HG02970 (cell line): ENCODE measurements at regions not wholly inside any gene's neighbourhood (a gene's known extent, or its start where the extent isn't known, plus 50 kb on each side); places are given as distances from the start of the nearest gene placed in this dataset.

ENCODE experiments used
- ATAC-seq: cut with Tn5 transposase; IDR thresholded peaks from one replicate; pipeline ENCODE4 v1.9.1; 2021; ENCODE audit warnings: mild to moderate bottlenecking, moderate library complexity, moderate number of reproducible peaks; ENCODE audit not compliant: unreplicated experiment, low FRiP score

- ATAC-seq: no peak
Observed at GRCh38 chr13:85412448-85412847, 386.8 kb downstream of the SLITRK6 start.

DNA sequence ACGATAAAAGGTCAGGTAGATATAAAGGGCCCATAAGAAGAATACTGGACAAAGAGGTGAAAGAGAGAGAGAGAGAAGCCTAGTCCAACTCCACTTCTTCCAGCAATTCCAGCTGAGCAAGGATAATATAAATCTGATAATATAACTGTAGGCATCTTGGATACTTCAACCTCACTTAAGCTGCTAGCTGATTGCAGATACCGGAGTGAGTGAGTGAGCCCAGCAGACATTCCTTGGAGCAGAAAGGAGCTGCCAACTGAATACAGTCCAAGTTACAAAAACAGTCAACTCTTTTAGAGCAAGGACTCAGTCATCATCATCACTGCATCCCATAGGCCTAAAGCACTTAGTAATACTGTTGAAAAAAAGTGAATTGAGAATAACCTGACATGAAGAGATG is 387.6 kb downstream of the SLITRK6 start:
- ATAC-seq: no peak

DNA sequence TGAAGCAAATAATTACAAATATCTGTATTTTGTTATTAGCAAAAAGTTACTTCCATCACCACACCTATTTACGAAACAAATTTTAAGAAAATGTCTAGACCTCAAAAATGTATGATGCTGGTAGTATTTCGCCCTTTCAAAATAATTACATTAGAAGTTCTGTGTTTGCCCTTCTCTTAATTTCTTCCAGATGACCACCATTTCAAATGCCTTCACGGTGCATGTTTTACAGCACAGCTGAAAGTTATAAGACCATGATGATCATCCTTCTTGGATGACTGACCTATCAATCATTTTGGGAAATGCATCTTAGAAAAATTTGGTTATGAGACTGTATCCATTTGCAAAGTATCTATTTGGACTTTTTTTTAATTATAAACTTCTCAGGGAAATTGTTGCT is 390.8 kb downstream of the SLITRK6 start:
- ATAC-seq: no peak

DNA sequence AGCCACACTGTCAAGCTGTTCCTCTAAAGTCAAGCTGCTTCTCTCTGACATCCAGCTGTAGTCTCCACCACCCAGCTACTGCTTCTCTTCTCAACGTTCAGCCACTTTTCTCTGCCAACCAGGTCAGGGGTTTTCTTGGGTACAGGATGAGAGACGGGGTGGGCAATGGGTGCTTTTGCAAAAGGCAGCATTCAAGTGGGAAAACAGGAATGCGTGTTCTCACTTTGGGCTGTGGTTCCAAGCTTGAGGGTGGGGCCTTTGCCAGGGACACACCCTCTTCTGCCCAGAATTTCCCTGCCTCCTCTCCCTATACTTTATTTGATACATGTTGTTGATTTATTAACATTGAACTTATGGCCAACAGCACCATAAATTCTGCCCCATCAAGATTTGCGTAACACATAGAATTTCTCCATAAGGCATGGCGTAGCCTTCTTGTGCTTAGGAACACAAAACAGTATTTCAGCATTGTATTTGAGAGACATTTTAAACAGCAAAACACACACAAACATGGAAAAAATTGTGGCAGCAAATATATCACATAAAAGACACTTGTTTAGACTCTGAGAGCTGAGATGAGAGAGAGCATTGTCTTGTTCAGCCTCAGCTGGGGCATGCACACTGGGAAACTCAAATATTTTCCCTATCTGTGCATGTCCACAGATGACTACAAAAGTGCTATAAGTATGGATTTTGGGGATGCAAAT is 392.8 kb downstream of the SLITRK6 start:
- ATAC-seq: no peak

DNA sequence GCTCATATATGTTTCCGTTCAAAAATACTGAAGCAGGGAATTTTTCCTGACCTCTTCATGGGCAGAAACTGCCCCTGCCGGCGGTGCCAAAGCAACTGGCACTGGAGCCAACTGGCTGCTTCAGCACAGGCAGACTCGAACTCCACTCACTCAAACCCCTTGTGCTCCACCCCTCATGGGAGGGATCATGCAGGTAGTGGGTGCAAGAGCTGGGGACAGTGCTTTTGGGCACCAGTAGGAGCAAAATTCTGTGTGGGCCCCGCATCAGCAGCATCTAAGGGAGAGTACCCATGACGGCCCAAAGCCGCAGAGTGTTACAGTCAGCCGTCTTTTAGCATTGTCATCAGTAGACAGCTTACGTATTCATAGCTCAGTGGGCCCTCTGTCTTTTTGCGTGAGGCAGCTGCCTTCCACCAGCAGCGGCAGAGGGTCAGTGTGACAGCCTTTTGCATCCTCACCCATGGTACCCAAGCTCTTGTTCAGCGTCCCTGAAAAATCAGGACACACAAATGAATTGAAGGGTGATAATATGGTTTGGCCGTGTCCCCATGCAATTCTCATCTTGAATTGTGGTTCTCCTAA is 393.8 kb downstream of the SLITRK6 start:
- ATAC-seq: no peak

GRCh38 chr13:85386424-85386823 is 412.8 kb downstream of the SLITRK6 start:
- no peak for ATAC-seq

GRCh38 chr13:85383291-85383690 is 415.9 kb downstream of the SLITRK6 start:
- no peak for ATAC-seq

DNA sequence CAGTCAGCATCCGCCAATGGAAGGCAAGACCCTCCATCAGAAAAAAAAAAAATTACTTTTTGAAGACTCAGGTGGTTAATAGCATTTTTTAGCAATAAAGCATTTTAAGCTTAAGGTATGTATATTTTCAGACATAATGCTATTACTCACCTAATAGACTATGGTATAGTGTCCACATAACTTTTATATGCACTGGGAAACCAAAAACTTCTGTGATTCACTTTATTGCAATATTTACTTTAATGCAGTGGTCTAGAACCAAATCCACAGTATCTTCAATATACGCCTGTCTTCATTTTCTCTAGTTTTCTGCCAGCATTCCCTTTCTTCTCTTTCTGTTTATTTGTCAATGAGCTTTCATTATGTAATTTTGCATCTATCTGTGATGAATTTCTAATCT is 418.1 kb downstream of the SLITRK6 start:
- ATAC-seq: no peak

GRCh38 chr13:85379991-85380390 is 419.2 kb downstream of the SLITRK6 start:
- no peak for ATAC-seq

DNA sequence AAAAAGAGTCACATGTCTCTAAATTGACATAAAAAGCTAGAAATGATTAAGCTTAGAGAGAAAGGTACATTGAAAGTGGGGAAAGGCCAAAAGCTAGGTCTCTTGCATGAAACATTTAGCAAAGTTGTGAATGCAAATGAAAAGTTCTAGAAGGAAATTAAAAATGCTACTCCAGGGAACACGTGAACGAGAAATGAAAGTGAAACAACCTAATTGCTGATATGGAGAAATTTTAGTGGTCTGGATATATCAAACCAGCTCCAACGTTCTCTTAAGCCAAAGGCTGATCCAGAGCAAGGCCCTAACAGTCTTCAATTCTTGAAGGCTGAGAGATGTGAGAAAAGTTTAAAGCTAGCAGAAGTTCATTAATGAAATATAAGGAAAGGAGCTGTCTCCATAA is 419.8 kb downstream of the SLITRK6 start:
- no peak for ATAC-seq

GRCh38 chr13:85377783-85378182 is 421.4 kb downstream of the SLITRK6 start:
- no peak for ATAC-seq

DNA sequence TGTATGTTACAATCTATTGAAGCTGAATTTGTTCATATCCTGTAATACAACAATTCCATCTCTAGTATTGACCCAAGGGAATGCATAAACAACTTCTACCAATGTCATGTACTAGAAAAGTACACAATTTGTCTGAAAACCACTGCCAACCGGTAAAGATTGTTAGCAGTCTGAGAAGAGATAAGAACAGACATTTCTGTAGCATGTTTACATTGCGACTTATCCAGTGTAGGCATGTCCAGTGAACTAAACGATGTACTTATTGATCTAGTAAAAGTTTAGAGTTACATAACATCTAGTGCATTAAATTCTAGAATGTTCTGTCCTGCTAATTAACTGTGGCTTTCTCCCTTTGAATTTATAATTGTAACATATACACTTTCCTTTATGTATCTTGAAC is 425.9 kb downstream of the SLITRK6 start:
- no peak for ATAC-seq

DNA sequence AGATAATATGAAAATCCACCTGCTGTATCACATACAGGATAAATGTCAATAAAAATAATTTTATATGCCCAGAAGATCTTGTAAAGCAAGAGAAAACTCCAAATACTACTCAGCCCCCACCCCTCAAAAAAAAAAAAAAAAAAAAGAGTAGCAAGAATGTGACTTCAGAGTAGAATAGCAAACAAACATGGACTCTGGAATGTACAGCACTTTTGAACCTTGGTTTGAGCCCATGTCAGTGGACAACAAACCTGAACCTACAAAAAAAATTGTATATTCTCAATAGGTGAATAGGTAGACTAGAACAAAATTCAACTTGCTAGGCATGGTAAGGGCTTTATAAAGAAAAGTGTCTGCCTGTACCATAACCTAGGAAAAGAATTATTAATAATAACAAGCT is 428.0 kb downstream of the SLITRK6 start:
- no peak for ATAC-seq

DNA sequence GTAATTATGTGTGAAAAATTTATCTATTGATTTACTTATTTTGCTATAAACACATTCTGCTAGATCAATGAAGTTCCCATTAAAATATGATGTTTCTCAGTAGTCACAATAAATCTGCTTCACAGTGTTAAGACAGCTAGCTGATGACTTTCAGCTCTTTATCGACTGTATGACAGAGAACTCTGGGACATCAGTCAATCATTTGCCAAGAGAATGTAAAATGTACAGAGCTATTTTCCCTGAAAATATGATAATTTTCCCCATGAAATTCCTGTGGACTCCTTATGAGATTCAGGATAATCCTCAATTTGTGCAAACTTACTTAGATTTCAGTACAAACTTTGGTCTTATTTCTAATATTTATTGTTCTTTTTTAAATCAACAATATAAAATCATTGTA is 430.5 kb downstream of the SLITRK6 start:
- ATAC-seq: no peak

- ATAC-seq: no peak
Observed at GRCh38 chr13:85367887-85368286, 431.3 kb downstream of the SLITRK6 start.

DNA sequence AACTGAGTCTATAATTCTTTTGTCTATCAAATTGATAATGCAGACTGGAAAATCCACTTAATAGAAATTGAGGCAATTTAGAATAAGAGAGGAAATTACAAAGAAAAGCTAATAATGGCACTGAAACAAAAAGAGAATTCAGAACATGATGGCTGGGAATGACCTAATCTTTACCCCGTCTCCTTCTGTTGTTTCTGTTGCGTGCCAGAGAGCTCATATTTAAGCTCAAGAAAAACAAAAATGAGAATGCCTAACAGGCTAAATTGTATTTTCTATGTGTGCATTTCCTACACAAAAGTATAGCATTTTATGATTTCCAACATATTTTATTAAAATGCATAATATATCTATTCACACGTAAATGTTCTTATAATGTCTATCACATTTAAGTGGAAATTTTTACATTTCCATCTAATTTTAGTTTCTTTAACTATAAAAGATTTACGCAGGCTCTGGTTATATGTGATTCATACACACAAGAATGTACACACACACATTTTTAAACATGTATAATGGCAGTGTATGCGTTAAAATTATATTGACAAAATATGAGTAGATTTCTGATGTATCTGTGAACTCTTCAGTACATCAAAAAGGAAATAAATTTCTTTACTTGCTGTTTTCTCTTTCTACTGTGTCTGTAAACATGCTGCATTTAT is 432.3 kb downstream of the SLITRK6 start:
- ATAC-seq: no peak

- ATAC-seq: no peak
Observed at GRCh38 chr13:85363504-85363903, 435.7 kb downstream of the SLITRK6 start.

- ATAC-seq: no peak
Observed at GRCh38 chr13:85362980-85363379, 436.2 kb downstream of the SLITRK6 start.

GRCh38 chr13:85347251-85347650 is 452.0 kb downstream of the SLITRK6 start:
- no peak for ATAC-seq

- no peak for ATAC-seq
Observed at GRCh38 chr13:85334187-85334586, 465.0 kb downstream of the SLITRK6 start.

DNA sequence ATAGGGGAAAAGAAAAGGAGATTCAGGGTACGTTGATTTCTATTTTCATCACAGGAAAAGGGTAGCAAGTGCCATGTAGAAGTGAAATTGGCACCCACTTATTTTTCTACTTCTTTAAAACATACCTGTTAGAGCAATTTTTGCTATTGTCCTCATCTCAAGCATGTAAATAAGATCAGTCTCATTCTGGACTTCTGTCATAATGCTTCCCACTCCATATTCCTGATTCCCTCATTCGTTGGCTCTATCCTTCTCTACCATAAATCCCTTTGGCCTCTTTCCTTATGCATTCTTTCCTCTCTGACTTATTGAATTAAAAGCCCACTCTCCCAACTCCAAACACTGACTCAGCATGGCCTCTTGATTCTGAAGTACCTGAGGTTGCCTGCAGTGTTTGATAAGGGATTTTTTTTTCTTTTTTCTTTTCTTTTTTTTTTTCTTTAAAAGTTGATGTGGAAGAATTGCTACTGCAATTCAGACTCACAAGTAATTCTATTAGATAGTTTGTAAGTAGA is 465.7 kb downstream of the SLITRK6 start:
- ATAC-seq: no peak

DNA sequence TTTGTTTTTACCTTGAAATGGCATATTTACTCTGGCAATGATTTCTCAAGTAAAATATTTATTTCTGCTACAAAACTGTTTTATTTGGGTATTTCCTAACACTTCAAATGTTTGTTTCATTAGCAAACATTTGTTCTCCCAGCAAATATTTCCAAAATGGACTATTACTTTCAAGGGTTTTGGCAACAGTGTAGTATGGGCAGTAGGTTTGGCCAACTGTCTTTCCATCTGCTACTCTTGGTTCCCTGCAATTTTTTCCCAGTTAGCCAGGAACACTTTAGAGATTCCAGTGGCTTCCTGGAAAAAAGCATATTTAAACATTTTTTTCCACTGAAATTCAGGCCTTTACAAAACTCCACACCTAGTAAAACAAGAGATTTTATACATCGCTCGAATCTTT is 466.6 kb downstream of the SLITRK6 start:
- no peak for ATAC-seq
